Esophagus muscularis mucosa (tissue), 4 donors: ENCODE measurements at regions not wholly inside any gene's neighbourhood (a gene's known extent, or its start where the extent isn't known, plus 50 kb on each side); places are given as distances from the start of the nearest gene placed in this dataset.

Source experiments
- EP300 ChIP-seq: sonication (generic); formaldehyde crosslinking; IDR thresholded peaks from one replicate; pipeline ENCODE4 v1.6.1; 2017; ENCODE audit warnings: antibody characterized with exemption
- POLR2A ChIP-seq: fragments of 450-650 bp; IDR thresholded peaks from one replicate; pipeline ENCODE4 v1.6.1; 2017; ENCODE audit warnings: antibody characterized with exemption, moderate library complexity, mild to moderate bottlenecking, low read depth
- POLR2AphosphoS5 ChIP-seq, 2 donors: sonication (generic); formaldehyde crosslinking; IDR thresholded peaks; one replicate each; pipeline ENCODE4 v1.6.1; 2017; ENCODE audit warnings: antibody characterized with exemption in 2 of 2
- TF ChIP-seq, protein P1 (sequence below), 3 experiments: fragments of 200-600 bp in 2 of 3; fragments of 450-650 bp in 1 of 3; sonication (generic) in 2 of 3; IDR thresholded peaks; one replicate each; pipeline ENCODE4 v1.5.1; 2017 to 2019; ENCODE audit warnings: antibody characterized with exemption in 3 of 3, mild to moderate bottlenecking in 2 of 3, moderate library complexity in 1 of 3

GRCh38 chr16:6835516-6835915, 497.1 kb upstream of the RBFOX1 start:
- TF ChIP-seq, protein P1, sequence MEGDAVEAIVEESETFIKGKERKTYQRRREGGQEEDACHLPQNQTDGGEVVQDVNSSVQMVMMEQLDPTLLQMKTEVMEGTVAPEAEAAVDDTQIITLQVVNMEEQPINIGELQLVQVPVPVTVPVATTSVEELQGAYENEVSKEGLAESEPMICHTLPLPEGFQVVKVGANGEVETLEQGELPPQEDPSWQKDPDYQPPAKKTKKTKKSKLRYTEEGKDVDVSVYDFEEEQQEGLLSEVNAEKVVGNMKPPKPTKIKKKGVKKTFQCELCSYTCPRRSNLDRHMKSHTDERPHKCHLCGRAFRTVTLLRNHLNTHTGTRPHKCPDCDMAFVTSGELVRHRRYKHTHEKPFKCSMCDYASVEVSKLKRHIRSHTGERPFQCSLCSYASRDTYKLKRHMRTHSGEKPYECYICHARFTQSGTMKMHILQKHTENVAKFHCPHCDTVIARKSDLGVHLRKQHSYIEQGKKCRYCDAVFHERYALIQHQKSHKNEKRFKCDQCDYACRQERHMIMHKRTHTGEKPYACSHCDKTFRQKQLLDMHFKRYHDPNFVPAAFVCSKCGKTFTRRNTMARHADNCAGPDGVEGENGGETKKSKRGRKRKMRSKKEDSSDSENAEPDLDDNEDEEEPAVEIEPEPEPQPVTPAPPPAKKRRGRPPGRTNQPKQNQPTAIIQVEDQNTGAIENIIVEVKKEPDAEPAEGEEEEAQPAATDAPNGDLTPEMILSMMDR (IDR thresholded peaks at IDR 0.05), result no peak
- no peak for TF ChIP-seq POLR2A
- no peak for TF ChIP-seq POLR2AphosphoS5 (IDR thresholded peaks at IDR 0.05)
- TF ChIP-seq EP300, result no peak
